Endothelial cell (in vitro differentiated cells): ENCODE measurements at regions not wholly inside any gene's neighbourhood (a gene's known extent, or its start where the extent isn't known, plus 50 kb on each side); places are given as distances from the start of the nearest gene placed in this dataset.

Experiments used
- DNase-seq: peaks from one replicate; pipeline ENCODE4 v3.0.0; 2021; ENCODE audit warnings: low spot score
- H3K27ac Mint-ChIP-seq: one replicate; pipeline ENCODE4 v1.8.0; 2021; ENCODE audit warnings: mixed read lengths, inconsistent platforms; ENCODE audit not compliant: unreplicated experiment
- H3K27me3 Mint-ChIP-seq: one replicate; pipeline ENCODE4 v1.8.0; 2021; ENCODE audit warnings: mild to moderate bottlenecking, moderate library complexity, mixed read lengths, inconsistent platforms; ENCODE audit not compliant: unreplicated experiment
- H3K36me3 Mint-ChIP-seq: one replicate; pipeline ENCODE4 v1.8.0; 2021; ENCODE audit warnings: mild to moderate bottlenecking, low read depth, mixed read lengths, inconsistent platforms; ENCODE audit not compliant: unreplicated experiment
- H3K4me1 Mint-ChIP-seq: one replicate; pipeline ENCODE4 v1.8.0; 2021; ENCODE audit warnings: mild to moderate bottlenecking, mixed read lengths, inconsistent platforms; ENCODE audit not compliant: unreplicated experiment
- H3K4me3 Mint-ChIP-seq: one replicate; pipeline ENCODE4 v1.8.0; 2021; ENCODE audit warnings: mild to moderate bottlenecking, mixed read lengths, inconsistent platforms; ENCODE audit not compliant: unreplicated experiment
- H3K9me3 Mint-ChIP-seq: one replicate; pipeline ENCODE4 v1.8.0; 2021; ENCODE audit warnings: mixed read lengths, inconsistent platforms; ENCODE audit not compliant: unreplicated experiment
- TF ChIP-seq, protein P1 (sequence below): fragments of 200-600 bp; sonication (generic); IDR thresholded peaks from one replicate; pipeline ENCODE4 v1.5.0; 2021; ENCODE audit warnings: antibody characterized with exemption; ENCODE audit not compliant: unreplicated experiment

DNA sequence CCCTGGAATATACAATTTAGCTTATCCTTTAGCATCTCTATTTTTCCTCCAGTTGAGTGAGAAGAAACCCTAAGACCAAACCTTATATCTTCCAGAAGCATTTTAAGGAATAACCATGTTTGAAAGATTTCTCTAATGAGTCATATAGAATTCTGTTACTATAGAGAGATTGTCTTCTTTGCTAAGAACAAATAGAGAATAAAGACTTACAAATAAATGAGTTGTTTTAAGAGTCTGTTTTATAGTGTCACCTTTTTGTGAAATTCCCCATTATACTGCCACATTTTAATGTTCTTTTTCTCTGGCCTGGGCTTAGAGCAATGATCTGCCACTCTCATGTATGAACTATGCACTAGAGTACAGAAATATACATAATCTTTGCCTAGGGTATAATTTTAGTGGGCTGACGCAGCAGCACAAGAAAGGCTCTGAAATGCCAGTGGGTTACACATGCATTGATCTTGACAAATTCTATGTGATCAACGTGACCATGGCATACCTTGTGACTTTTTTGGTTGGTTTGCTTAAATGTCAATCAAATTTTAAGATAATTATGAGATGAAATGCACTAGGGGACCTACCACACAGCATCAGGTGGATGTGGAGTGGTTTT, 145.1 kb upstream of the MKLN1 start:
- Mint-ChIP-seq H3K36me3 (no peaks in the 10 kb centered on the region), H3K27me3 (peaks cover 1% of the 10 kb centered on the region), H3K4me1 (no peaks in the 10 kb centered on the region), H3K4me3 (no peak overlapping the region), H3K27ac (no peak overlapping the region), H3K9me3 (no peaks in the 10 kb centered on the region)
- DNase-seq, result no peak
- TF ChIP-seq, protein P1, sequence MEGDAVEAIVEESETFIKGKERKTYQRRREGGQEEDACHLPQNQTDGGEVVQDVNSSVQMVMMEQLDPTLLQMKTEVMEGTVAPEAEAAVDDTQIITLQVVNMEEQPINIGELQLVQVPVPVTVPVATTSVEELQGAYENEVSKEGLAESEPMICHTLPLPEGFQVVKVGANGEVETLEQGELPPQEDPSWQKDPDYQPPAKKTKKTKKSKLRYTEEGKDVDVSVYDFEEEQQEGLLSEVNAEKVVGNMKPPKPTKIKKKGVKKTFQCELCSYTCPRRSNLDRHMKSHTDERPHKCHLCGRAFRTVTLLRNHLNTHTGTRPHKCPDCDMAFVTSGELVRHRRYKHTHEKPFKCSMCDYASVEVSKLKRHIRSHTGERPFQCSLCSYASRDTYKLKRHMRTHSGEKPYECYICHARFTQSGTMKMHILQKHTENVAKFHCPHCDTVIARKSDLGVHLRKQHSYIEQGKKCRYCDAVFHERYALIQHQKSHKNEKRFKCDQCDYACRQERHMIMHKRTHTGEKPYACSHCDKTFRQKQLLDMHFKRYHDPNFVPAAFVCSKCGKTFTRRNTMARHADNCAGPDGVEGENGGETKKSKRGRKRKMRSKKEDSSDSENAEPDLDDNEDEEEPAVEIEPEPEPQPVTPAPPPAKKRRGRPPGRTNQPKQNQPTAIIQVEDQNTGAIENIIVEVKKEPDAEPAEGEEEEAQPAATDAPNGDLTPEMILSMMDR, result no peak

DNA sequence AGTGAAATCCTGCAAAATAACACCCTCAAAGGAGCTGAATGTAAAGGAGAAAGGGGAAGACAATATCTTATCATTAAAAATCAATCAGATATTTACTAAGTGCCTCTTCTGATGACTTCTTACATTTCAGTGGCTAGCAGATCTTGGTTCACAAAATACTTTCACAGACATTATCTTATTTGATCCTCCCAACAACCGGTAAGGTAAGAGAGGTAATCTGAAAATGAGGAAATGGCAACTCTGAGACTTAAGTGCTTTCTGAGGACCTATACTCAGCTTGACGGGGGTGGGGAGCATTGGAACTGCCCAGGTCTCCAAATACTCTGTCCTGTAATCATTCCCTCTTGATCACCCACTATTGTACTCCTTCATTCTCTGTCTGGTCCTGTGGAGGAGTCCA, 144.6 kb upstream of the MKLN1 start:
- Mint-ChIP-seq H3K27ac (no peak overlapping the region), H3K9me3 (no peaks in the 10 kb centered on the region), H3K4me1 (no peaks in the 10 kb centered on the region), H3K27me3 (peaks cover 1% of the 10 kb centered on the region), H3K4me3 (no peak overlapping the region), H3K36me3 (no peaks in the 10 kb centered on the region)
- DNase-seq, result no peak
- TF ChIP-seq, protein P1, result no peak

GRCh38 chr7:131183611-131184119, 144.0 kb upstream of the MKLN1 start:
- TF ChIP-seq, protein P1, result no peak
- Mint-ChIP-seq H3K9me3 (no peaks in the 10 kb centered on the region), H3K4me3 (no peak overlapping the region), H3K27me3 (peaks cover 1% of the 10 kb centered on the region), H3K4me1 (no peaks in the 10 kb centered on the region), H3K27ac (no peak overlapping the region), H3K36me3 (no peaks in the 10 kb centered on the region)
- no peak for DNase-seq

DNA sequence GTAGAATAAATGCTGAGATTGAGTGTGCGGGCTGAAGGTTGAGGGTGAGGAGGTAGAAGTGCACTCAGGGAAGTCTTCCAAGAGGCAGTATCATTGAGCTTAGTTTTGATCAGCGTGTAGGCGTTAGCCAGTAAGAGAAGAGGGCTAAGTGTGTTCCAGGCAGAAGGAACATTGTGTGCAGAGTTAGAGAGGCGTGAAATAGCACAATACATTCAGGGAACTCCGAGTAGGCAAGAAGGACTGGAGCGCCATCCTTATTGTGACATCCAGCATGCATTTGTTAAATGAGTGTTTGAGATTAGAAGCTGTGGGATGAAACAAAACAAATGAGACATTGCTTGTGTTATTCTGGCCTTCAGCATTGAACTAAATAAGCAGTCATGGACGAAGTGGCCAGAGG, 140.9 kb upstream of the MKLN1 start:
- no peaks in the 10 kb centered on the region for H3K9me3 Mint-ChIP-seq
- H3K27me3 Mint-ChIP-seq, result peaks cover 1% of the 10 kb centered on the region
- no peaks in the 10 kb centered on the region for H3K4me1 Mint-ChIP-seq
- no peaks in the 10 kb centered on the region for H3K36me3 Mint-ChIP-seq
- TF ChIP-seq, protein P1, result no peak
- H3K4me3 Mint-ChIP-seq, result no peak overlapping the region
- DNase-seq, result no peak
- no peak overlapping the region for H3K27ac Mint-ChIP-seq
